ENCODE measurements at regions not wholly inside any gene's neighbourhood (a gene's known extent, or its start where the extent isn't known, plus 50 kb on each side); places are given as distances from the start of the nearest gene placed in this dataset.

DNA sequence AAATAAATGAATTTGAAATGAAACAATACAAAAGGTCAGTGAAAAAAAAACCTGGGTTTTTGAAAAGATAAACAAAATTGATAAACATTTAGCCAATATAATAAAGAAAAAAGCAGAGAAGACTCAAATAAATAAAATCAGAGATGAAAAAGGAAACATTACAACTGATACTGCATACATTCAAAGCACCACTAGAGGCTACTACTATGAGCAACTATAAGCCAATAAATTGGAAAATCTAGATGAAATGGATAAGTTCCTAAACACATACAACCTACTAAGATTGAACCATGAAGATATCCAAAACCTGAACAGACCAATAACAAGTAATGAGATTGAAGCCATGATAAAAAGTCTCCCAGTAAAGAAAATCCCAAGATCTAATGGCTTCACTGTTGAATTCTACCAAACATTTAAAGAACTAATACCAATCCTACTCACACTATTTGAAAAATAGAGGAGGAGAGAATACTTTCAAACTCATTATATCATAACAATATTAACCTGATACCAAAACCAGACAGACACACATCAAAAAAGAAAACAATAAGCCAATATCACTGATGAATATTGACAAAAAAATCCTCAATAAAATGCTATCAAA lies 80.8 kb upstream of the CERS6 start:
- no peak for DNase-seq (ENCODE audit: low spot score)

DNA sequence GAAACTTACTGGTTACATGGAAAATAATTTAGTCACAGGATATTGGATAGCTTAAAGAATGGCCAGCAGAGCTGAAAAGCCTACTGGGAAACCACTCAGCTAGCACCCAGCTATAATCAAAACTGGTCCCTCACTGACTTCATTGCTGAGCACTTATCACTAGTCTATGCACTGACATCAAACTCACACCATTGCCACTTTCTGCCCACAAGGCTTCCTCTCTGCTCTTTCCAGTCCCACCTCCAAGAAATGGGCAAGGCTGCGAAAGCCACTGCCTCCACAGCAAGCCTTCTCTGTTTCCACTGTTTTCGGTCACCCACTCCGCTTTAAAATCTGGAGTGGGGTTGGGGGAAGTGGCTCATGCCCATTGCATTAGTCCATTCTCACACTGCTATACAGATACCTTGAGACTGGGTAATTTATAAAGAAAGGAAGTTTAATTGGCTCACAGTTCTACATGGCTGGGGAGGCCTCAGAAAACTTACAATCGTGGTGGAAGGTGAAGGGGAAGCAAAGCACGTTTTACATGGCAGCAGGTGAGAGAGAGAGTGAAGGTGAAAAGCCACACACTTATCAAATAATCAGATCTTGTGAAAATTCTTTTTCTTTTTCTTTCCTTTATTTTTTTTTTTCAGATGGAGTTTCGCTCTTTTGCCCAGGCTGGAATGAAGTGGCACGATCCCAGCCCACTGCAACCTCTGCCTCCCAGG lies 77.0 kb upstream of the CERS6 start:
- no peak for DNase-seq (ENCODE audit: low spot score)

DNA sequence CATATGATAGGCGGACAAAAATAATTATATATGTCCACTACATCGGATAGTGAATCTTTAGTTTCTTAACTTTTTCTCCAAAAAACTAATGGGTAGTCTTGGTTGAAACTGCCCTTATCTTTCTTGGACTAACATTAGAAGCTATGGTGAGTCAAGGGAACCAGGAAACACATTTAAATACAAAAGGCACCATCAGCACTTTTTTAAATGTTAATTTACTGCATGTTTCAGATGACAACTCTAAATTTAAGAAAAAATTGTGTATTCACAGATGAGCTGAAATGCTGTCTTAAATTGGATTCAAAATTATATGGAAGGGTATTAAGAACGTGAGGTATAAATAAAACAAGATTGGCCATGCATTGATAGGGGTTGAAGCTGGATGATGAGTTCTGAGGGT lies 75.6 kb upstream of the CERS6 start:
- no peak for DNase-seq (ENCODE audit: low spot score)

DNA sequence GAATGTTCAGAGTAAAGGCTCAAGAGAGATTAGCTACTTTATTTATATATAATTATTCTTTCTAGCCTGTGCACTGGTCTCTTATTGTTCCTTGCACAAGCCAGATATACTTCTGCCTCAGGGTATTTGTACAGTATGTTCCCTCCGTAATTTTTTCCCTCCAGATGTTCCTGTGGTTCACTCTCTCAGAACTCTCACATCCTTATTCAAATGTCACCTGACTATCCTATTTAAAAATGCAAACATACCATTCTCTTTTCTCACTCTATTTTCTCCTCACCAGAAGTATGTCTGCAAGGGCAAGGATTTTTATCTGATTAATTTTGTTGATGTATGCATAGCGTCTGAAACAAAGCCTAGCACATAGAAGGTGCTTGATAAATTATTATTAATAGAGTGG lies 64.0 kb upstream of the CERS6 start:
- no peak for DNase-seq (ENCODE audit: low spot score)

DNA sequence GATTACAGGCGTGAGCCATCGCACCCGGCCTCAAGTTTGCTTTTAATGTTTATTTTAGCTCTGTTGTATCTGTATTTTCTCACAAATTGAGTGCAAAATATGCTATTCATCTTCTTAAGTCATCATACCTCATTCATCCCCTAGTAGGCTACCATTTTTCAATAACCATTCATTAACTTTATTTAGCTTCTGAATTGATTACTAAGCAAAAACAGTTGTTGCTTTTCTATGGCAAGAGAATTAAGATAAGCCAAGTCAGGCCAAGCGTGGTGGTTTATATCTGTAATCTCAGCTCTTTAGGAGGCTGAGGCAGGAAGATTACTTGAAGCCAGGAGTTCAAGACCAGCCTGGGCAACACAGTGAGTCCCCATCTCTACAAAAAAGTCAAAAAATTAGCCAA lies 63.3 kb upstream of the CERS6 start:
- DNase-seq (ENCODE audit: low spot score) = no peak

DNA sequence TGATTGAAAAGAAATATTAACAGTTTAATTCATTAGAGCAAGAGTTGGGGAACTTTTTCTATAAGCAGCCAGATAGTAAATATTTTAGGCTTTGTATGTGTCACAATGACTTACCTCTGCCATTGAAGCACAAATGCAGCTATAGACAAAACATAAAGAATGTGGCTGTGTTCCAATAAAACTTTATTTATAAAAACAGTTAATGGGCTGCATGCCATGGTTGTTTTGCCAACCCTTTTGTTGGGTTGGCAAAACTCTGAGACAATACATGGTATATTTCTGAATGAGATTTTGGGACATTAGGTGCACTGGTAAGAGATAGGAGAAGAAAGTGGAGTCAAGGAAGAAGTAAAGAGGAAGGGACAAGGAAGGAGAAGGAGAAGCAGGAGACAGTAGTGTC lies 61.8 kb upstream of the CERS6 start:
- DNase-seq (ENCODE audit: low spot score) = no peak

DNA sequence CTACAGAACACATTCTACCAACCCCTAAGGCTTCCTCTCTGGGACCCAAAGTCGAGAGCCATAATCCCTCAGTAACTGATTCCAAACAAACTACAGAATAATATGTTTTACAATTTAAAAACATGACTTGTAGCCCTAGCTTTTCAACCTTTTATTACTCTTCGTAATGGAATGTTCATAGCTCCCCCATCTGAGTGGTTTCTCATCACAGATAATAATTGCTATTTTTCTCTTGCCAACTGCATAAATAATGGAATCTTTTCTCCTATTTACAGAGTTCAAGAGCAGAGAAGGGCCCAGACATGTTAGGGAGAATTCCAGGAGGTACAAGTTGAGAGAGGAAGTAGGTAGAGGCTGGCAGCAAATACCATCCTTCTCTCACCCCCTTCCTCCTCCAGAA lies 59.9 kb upstream of the CERS6 start:
- DNase-seq (ENCODE audit: low spot score) = no peak

DNA sequence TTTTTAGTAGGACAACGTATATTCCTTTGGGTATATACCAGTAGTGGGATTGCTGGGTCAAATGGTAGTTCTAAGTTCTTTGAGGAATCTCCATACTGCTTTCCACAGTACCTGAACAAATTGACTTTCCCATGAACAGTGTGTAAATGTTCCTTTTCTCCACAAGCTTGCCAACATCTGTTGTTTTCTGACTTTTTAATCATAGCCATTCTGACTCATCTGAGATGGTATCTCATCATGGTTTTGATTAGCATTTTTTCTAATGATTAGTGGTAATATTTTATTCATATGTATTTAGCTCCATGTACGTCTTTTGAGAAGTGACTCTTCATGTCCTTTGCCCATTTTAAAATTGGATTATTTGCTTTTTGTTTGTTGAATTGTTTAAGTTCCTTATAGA lies 58.4 kb upstream of the CERS6 start:
- no peak for DNase-seq (ENCODE audit: low spot score)

DNA sequence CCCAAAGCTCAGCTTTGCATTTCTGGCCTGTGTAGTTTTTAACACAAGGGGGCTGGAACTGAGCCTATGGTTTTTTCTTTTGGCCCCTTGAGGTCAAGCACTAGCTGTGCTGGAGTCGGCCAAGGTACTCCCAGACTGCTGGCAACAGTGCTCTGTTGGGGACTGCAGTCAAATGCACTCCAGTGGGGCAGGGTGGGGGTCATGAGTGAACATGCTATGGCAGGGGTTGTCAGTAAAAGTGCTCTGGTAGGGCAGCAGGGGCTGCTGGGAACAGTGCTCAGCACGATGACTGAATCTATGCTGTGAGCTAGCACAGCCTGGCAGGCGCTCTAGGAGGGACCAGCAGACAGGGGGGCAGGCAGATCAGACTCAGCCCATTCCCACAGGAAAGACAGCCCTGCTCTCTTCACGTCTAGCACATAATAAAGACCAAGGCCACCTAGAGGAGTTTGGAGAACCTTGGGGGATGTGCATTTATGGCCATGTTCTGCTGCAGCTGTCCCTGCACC lies 55.0 kb upstream of the CERS6 start:
- no peak for DNase-seq (ENCODE audit: low spot score)

DNA sequence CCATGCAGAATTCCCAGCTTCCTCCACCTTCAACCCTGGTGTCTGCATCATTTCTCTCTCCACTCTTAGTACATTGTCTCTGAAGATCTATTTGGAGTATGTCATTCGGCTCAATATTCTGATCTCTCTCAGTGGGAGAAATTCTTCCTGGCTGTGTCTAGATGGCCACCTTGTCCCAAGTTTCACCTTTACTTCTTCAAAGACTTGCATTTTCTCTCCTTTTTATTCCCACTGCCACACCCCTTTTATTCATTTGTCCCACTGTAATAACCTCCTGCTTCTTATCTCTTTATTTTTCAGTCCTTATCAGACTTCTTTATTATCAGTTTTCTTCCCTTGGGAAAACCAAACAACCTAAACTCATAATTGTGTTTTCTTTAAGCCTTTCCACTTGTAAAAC lies 54.3 kb upstream of the CERS6 start:
- DNase-seq (ENCODE audit: low spot score) = no peak

DNA sequence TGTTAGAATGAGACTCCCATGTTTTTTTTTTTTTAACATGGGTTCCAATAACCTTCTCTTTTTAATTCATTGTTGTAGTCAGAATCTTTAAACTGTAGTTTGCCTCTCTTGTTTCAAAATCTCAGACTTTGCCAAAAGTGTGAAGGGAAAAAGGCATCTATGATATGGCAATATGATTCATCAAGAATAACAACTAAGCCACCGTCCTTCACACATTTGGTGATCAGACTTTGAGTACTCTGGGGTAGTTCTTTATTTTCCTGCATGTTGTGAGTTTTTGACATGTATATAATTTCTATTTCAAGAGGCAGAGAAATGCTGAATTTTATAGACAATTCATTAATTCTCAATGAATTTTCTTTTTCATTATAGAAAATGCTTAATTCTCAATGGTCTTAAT lies 53.5 kb upstream of the CERS6 start:
- DNase-seq (ENCODE audit: low spot score) = no peak

DNA sequence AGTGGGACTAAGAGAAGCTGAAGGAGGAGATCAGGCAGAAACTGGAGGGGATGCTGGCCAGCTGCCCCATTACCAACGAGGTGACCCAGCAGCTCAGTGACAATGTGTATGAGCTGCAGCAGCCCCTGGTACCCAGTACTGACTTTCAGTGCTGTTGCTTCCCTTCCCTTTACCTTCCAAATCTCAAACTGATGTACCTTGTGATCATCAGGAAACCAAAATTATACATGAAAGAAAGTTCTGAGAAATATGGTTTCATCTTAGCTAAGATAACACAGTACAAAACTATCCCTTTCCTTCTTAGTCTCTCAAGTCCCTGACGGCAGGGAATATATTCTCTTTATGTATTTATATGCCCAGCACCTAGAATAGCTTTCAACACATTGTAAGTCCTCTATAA lies 52.3 kb upstream of the CERS6 start:
- DNase-seq (ENCODE audit: low spot score) = no peak

DNA sequence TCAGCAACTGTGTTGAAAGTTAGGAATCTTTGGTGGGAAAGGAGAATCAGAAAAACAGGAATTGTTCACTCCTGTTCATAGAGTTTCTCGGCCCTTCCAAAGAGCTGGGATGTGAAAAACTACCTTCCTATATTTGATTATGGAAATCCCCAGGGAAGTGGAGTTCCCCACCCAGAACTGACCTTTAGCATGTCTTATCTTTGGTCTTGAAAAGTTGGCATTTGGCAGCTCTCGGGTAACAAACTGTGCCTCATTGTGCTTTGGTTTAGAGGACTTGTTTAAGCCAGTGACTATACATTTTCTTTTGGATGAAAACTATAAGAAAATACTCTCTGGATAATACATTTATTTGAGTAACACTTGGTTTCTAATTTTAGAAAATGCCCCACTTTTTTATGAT lies 51.3 kb upstream of the CERS6 start:
- DNase-seq (ENCODE audit: low spot score) = no peak

Measured in globus pallidus (tissue), 1 donor.